IMR-90 (cell line): ENCODE measurements at regions not wholly inside any gene's neighbourhood (a gene's known extent, or its start where the extent isn't known, plus 50 kb on each side); places are given as distances from the start of the nearest gene placed in this dataset.

Experiments used
- ATAC-seq: fragments of 200-7000 bp; cut with Tn5 transposase; 2 replicates; pipeline ENCODE4 v1.9.1; 2020; ENCODE audit warnings: low read depth, mild to moderate bottlenecking, moderate library complexity
- BruUV-seq: library from RNA; stranded (reverse); fragments of 400-500 nt; replicated peaks from 2 replicates; lab custom pipeline; 2021; lab: Mats Ljungman, UMichigan
- CTCF ChIA-PET: fragments of 300-600 bp; formaldehyde crosslinking; extraction: SDS; loops from one replicate; lab custom pipeline; 2021; ENCODE audit warnings: antibody characterized with exemption; lab: Yijun Ruan, JAX
- POLR2A ChIA-PET: fragments of 300-600 bp; sonication (Branson Sonifier 250); formaldehyde crosslinking; loops from one replicate; lab custom pipeline; 2022; ENCODE audit warnings: antibody characterized with exemption; ENCODE audit not compliant: unreplicated experiment; lab: Charles Lee
- DNase-seq: peaks from one replicate; pipeline ENCODE4 v3.0.0; 2013
- H2AFZ ChIP-seq: replicated peaks from 2 replicates; pipeline ENCODE3; 2013; ENCODE audit warnings: low read length, mild to moderate bottlenecking; ENCODE audit not compliant: poor library complexity
- H2AK5ac ChIP-seq: 2 replicates; pipeline ENCODE4 v1.6.1; 2013; ENCODE audit warnings: low read depth, low read length, inconsistent platforms
- H2AK9ac ChIP-seq: replicated peaks from 2 replicates; pipeline ENCODE3; 2013; ENCODE audit warnings: mild to moderate bottlenecking, low read depth, low read length, moderate library complexity; ENCODE audit not compliant: poor library complexity
- H2BK120ac ChIP-seq: 2 replicates; pipeline ENCODE4 v1.6.1; 2013; ENCODE audit warnings: low read depth, low read length, inconsistent platforms
- H2BK15ac ChIP-seq: 3 replicates; pipeline ENCODE4 v1.6.1; 2013; ENCODE audit warnings: low read depth, low read length, inconsistent platforms
- H2BK20ac ChIP-seq: 2 replicates; pipeline ENCODE4 v1.6.1; 2013; ENCODE audit warnings: low read depth, mild to moderate bottlenecking, inconsistent platforms, low read length, moderate library complexity
- H2BK5ac ChIP-seq: 2 replicates; pipeline ENCODE4 v1.6.1; 2013; ENCODE audit warnings: mild to moderate bottlenecking, low read depth, low read length, inconsistent platforms; ENCODE audit not compliant: poor library complexity, severe bottlenecking
- H3K14ac ChIP-seq: replicated peaks from 2 replicates; pipeline ENCODE4 v1.6.1; 2013; ENCODE audit warnings: low read depth, low read length, inconsistent platforms
- H3K18ac ChIP-seq: 2 replicates; pipeline ENCODE4 v1.6.1; 2013; ENCODE audit warnings: low read depth, low read length, control low read depth
- H3K23ac ChIP-seq: 2 replicates; pipeline ENCODE4 v1.6.1; 2013; ENCODE audit warnings: low read depth, low read length, inconsistent platforms
- H3K27ac ChIP-seq: 2 replicates; pipeline ENCODE4 v1.5.1; 2013; ENCODE audit warnings: mild to moderate bottlenecking, control low read depth, low read length; ENCODE audit not compliant: insufficient read depth
- H3K27me3 ChIP-seq: 2 replicates; pipeline ENCODE4 v1.6.1; 2013; ENCODE audit warnings: low read length; ENCODE audit not compliant: control insufficient read depth, insufficient read depth
- H3K36me3 ChIP-seq: 2 replicates; pipeline ENCODE4 v1.6.1; 2013; ENCODE audit warnings: low read length, mixed read lengths; ENCODE audit not compliant: control insufficient read depth, insufficient read depth
- H3K4ac ChIP-seq: 2 replicates; pipeline ENCODE4 v1.6.1; 2013; ENCODE audit warnings: low read depth, low read length, inconsistent platforms
- H3K4me1 ChIP-seq: 2 replicates; pipeline ENCODE4 v1.6.1; 2013; ENCODE audit warnings: low read length, mixed read lengths; ENCODE audit not compliant: control insufficient read depth, insufficient read depth
- H3K4me2 ChIP-seq: 2 replicates; pipeline ENCODE4 v1.6.1; 2013; ENCODE audit warnings: low read depth, mild to moderate bottlenecking, control low read depth, low read length, moderate library complexity
- H3K4me3 ChIP-seq: 2 replicates; pipeline ENCODE4 v1.5.1; 2013; ENCODE audit warnings: low read depth, mild to moderate bottlenecking, control low read depth, low read length, moderate library complexity; ENCODE audit not compliant: insufficient read depth
- H3K56ac ChIP-seq: 2 replicates; pipeline ENCODE4 v1.6.1; 2013; ENCODE audit warnings: low read length, inconsistent platforms; ENCODE audit not compliant: insufficient read depth; ENCODE audit errors: extremely low read depth
- H3K79me1 ChIP-seq, 2 experiments: 2 replicates each; pipeline ENCODE4 v1.6.1; 2013; ENCODE audit warnings: low read length in 2 of 2, inconsistent platforms in 1 of 2, low read depth in 1 of 2
- H3K9ac ChIP-seq: 2 replicates; pipeline ENCODE4 v1.6.1; 2013; ENCODE audit warnings: low read depth, low read length, control low read depth
- H3K9me1 ChIP-seq: 2 replicates; pipeline ENCODE4 v1.6.1; 2013; ENCODE audit warnings: low read length, inconsistent platforms; ENCODE audit not compliant: insufficient read depth
- H3K9me3 ChIP-seq: 2 replicates; pipeline ENCODE4 v1.6.1; 2013; ENCODE audit warnings: low read length; ENCODE audit not compliant: control insufficient read depth, insufficient read depth
- H4K20me1 ChIP-seq: 2 replicates; pipeline ENCODE4 v1.6.1; 2013; ENCODE audit warnings: low read length, inconsistent platforms; ENCODE audit not compliant: insufficient read depth
- H4K5ac ChIP-seq: 2 replicates; pipeline ENCODE4 v1.6.1; 2013; ENCODE audit warnings: mild to moderate bottlenecking, low read depth, low read length, control low read depth
- H4K8ac ChIP-seq, 2 experiments: 2 replicates each; pipeline ENCODE4 v1.6.1; 2013; ENCODE audit warnings: low read depth in 2 of 2, low read length in 2 of 2, control low read depth in 1 of 2, inconsistent platforms in 1 of 2
- H4K91ac ChIP-seq: 2 replicates; pipeline ENCODE4 v1.6.1; 2013; ENCODE audit warnings: low read depth, low read length, inconsistent platforms; ENCODE audit not compliant: insufficient read depth
- BHLHE40 ChIP-seq: fragments of 150-350 bp; IDR thresholded peaks from 2 replicates; pipeline ENCODE4 v1.6.1; 2016; ENCODE audit warnings: mild to moderate bottlenecking, low read depth, low read length
- CEBPB ChIP-seq: IDR thresholded peaks from 2 replicates; pipeline ENCODE4 v1.6.1; 2012; ENCODE audit warnings: low read depth, low read length, improper control_type of control experiment
- CHD1 ChIP-seq: IDR thresholded peaks from 2 replicates; pipeline ENCODE4 v1.6.1; 2012; ENCODE audit warnings: low read depth, low read length, improper control_type of control experiment
- FOS ChIP-seq: fragments of 150-350 bp; IDR thresholded peaks from 2 replicates; pipeline ENCODE4 v1.6.1; 2016; ENCODE audit warnings: low read depth, low read length
- MAFK ChIP-seq: IDR thresholded peaks from 2 replicates; pipeline ENCODE4 v1.6.1; 2012; ENCODE audit warnings: low read depth, low read length, improper control_type of control experiment
- MAZ ChIP-seq: IDR thresholded peaks from 2 replicates; pipeline ENCODE4 v1.6.1; 2012; ENCODE audit warnings: low read depth, mild to moderate bottlenecking, low read length, improper control_type of control experiment, moderate library complexity, borderline replicate concordance
- MXI1 ChIP-seq: IDR thresholded peaks from 2 replicates; pipeline ENCODE4 v1.6.1; 2012; ENCODE audit warnings: low read depth, mild to moderate bottlenecking, low read length, moderate library complexity, borderline replicate concordance
- NFE2L2 ChIP-seq: fragments of 150-350 bp; IDR thresholded peaks from 2 replicates; pipeline ENCODE4 v1.6.1; 2016; ENCODE audit warnings: low read depth, mild to moderate bottlenecking, low read length
- POLR2A ChIP-seq: IDR thresholded peaks from 2 replicates; pipeline ENCODE4 v1.6.1; 2012; ENCODE audit warnings: mild to moderate bottlenecking, low read depth, low read length
- RAD21 ChIP-seq: IDR thresholded peaks from 2 replicates; pipeline ENCODE4 v1.6.1; 2012; ENCODE audit warnings: low read length, improper control_type of control experiment
- RCOR1 ChIP-seq: IDR thresholded peaks from 2 replicates; pipeline ENCODE4 v1.6.1; 2012; ENCODE audit warnings: mild to moderate bottlenecking, low read length, improper control_type of control experiment; ENCODE audit not compliant: insufficient replicate concordance
- RFX5 ChIP-seq: IDR thresholded peaks from 2 replicates; pipeline ENCODE4 v1.8.0; 2012; ENCODE audit warnings: low read depth, mild to moderate bottlenecking, low read length, moderate library complexity
- SMC3 ChIP-seq: fragments of 150-350 bp; IDR thresholded peaks from 2 replicates; pipeline ENCODE4 v1.6.1; 2016; ENCODE audit warnings: low read depth, mild to moderate bottlenecking, antibody characterized with exemption, low read length, moderate library complexity
- WGBS, 2 experiments: methylation state at CpG; one replicate each; pipeline versions ENCODE4 v1.1.5 to v1.1.7; 2013; ENCODE audit warnings: missing lambda C conversion rate in 2 of 2; ENCODE audit not compliant: insufficient read length in 1 of 2; ENCODE audit errors: extremely low coverage in 2 of 2; 5-methylcytosine and 5-hydroxymethylcytosine counted together
- dilution Hi-C: fragments of 300-500 bp; cut with HindIII; formaldehyde crosslinking; loops from one replicate; pipeline ENCODE4 v1.14.3; 2018; ENCODE audit warnings: low sequenced_read_pairs; ENCODE audit not compliant: unreplicated experiment
- in situ Hi-C: fragments of 300-500 bp; cut with MboI; formaldehyde crosslinking; loops from 3 replicates; pipeline ENCODE4 v1.14.3; 2019; ENCODE audit warnings: low sequenced_read_pairs, inconsistent platforms, mixed read lengths
- intact Hi-C: fragments of 100-400 bp; cut with micrococcal nuclease; formaldehyde crosslinking; loops from 2 replicates; pipeline ENCODE4 v1.10.0; 2022
- TF ChIP-seq, protein P1 (sequence below): fragments of 150-350 bp; IDR thresholded peaks from 2 replicates; pipeline ENCODE4 v1.6.1; 2016; ENCODE audit warnings: low read depth, mild to moderate bottlenecking, low read length, moderate library complexity, borderline replicate concordance
- TF ChIP-seq, protein P2 (sequence below): conservative IDR thresholded peaks from 2 replicates; pipeline ENCODE4 v1.5.1; 2012; ENCODE audit warnings: mild to moderate bottlenecking, low read depth, low read length, improper control_type of control experiment
- TF ChIP-seq, protein P3 (sequence below): fragments of 150-350 bp; IDR thresholded peaks from 2 replicates; pipeline ENCODE4 v1.6.1; 2017; ENCODE audit warnings: mild to moderate bottlenecking, antibody characterized with exemption, low read length, low read depth

DNA sequence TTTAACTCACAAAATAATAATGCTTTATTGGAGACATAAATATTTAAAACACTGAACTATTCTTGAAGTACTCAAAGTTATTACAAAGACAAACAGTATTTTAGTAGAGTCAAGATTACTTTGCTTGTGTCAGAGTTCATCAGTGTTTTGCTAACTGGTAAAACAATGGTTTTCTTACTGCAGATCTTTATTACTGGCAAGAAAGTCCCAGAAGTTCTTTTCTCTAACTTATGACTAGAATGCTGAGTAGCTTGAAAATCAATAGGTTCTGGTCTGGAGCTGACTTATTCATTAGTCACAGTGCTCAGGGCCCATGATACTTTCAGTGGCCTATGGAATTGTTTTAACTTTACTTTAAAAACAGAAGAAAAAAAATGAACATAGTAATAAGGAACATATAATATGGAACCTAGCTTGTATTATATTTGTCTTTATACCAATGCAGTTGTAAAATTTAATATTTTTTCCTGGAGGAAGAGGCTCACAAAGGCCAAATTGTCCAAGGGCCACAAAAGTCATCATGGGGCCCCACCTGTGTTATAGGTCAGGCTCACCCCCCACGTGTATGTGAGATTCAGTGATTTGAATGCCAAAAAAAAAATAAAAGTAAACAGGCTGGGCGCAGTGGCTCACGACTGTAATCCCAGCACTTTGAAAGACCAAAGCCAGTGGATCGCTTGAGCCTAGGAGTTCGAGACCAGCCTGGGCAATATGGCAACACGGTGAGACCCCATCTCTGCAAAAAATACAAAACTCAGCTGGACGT lies 53.3 kb downstream of the PLEKHG1 start:
- H3K56ac ChIP-seq = no peak overlapping the region
- POLR2A ChIA-PET = no interaction called here
- no peak for ATAC-seq
- H3K4me1 ChIP-seq = no peaks in the 10 kb centered on the region
- H3K9me1 ChIP-seq = no peaks in the 10 kb centered on the region
- no peak for DNase-seq
- no peaks in the 10 kb centered on the region for H3K27me3 ChIP-seq
- H4K20me1 ChIP-seq = no peaks in the 10 kb centered on the region
- H3K27ac ChIP-seq = no peak overlapping the region
- CTCF ChIA-PET = no interaction called here
- no TSS peak for BruUV-seq
- H2AFZ ChIP-seq = no peak overlapping the region
- in situ Hi-C loops (no loop called here), dilution Hi-C loops (no loop called here), intact Hi-C loops (no loop called here)
- no peak overlapping the region for H3K14ac ChIP-seq
- no peak overlapping the region for H3K4me3 ChIP-seq
- H2BK20ac ChIP-seq = no peak overlapping the region
- H4K8ac ChIP-seq = no peak overlapping the region
- H2BK5ac ChIP-seq = no peak overlapping the region
- H2BK15ac ChIP-seq = no peak overlapping the region
- no peak overlapping the region for H2AK9ac ChIP-seq
- no peaks in the 10 kb centered on the region for H3K36me3 ChIP-seq
- H3K18ac ChIP-seq = no peak overlapping the region
- H3K9ac ChIP-seq = no peak overlapping the region
- no peak overlapping the region for H3K4ac ChIP-seq
- H3K23ac ChIP-seq = no peak overlapping the region
- no peak overlapping the region for H2AK5ac ChIP-seq
- H3K9me3 ChIP-seq = no peaks in the 10 kb centered on the region
- H3K4me2 ChIP-seq = no peak overlapping the region
- no peak overlapping the region for H2BK120ac ChIP-seq
- no peak for TF ChIP-seq MAZ
- no peak for TF ChIP-seq MAFK
- no peak for TF ChIP-seq NFE2L2
- no peak for TF ChIP-seq SMC3
- no peak for TF ChIP-seq BHLHE40
- TF ChIP-seq, protein P1, sequence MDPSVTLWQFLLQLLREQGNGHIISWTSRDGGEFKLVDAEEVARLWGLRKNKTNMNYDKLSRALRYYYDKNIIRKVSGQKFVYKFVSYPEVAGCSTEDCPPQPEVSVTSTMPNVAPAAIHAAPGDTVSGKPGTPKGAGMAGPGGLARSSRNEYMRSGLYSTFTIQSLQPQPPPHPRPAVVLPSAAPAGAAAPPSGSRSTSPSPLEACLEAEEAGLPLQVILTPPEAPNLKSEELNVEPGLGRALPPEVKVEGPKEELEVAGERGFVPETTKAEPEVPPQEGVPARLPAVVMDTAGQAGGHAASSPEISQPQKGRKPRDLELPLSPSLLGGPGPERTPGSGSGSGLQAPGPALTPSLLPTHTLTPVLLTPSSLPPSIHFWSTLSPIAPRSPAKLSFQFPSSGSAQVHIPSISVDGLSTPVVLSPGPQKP = no peak
- no peak for TF ChIP-seq RCOR1
- TF ChIP-seq, protein P2, sequence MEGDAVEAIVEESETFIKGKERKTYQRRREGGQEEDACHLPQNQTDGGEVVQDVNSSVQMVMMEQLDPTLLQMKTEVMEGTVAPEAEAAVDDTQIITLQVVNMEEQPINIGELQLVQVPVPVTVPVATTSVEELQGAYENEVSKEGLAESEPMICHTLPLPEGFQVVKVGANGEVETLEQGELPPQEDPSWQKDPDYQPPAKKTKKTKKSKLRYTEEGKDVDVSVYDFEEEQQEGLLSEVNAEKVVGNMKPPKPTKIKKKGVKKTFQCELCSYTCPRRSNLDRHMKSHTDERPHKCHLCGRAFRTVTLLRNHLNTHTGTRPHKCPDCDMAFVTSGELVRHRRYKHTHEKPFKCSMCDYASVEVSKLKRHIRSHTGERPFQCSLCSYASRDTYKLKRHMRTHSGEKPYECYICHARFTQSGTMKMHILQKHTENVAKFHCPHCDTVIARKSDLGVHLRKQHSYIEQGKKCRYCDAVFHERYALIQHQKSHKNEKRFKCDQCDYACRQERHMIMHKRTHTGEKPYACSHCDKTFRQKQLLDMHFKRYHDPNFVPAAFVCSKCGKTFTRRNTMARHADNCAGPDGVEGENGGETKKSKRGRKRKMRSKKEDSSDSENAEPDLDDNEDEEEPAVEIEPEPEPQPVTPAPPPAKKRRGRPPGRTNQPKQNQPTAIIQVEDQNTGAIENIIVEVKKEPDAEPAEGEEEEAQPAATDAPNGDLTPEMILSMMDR = no peak
- TF ChIP-seq POLR2A = no peak
- no peak for TF ChIP-seq FOS
- no peak for TF ChIP-seq MXI1
- TF ChIP-seq CHD1 = no peak
- TF ChIP-seq CEBPB = no peak
- TF ChIP-seq, protein P3, sequence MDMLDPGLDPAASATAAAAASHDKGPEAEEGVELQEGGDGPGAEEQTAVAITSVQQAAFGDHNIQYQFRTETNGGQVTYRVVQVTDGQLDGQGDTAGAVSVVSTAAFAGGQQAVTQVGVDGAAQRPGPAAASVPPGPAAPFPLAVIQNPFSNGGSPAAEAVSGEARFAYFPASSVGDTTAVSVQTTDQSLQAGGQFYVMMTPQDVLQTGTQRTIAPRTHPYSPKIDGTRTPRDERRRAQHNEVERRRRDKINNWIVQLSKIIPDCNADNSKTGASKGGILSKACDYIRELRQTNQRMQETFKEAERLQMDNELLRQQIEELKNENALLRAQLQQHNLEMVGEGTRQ = no peak
- TF ChIP-seq RFX5 = no peak
- TF ChIP-seq RAD21 = no peak
- H4K91ac ChIP-seq = no peak overlapping the region
- WGBS, 2 experiments = 67% methylated on average over 3 of the region's 7 CpGs; no CpG with 5 or more reads in 1 of the 2 experiments
- H4K5ac ChIP-seq = no peak overlapping the region
- H3K79me1 ChIP-seq = no peaks in the 10 kb centered on the region
